Muscle layer of duodenum (tissue), 2 donors: ENCODE measurements at regions not wholly inside any gene's neighbourhood (a gene's known extent, or its start where the extent isn't known, plus 50 kb on each side); places are given as distances from the start of the nearest gene placed in this dataset.
"Not testable (repeated sequence)": the region's sequence is repeated elsewhere in the genome, so short reads cannot be mapped to it uniquely, and the experiment has no call there.

Experiments
- H3K27ac ChIP-seq: one replicate; pipeline ENCODE4 v1.7.0; 2013; ENCODE audit warnings: mild to moderate bottlenecking, low read length
- H3K27me3 ChIP-seq: one replicate; pipeline ENCODE4 v1.7.0; 2013; ENCODE audit warnings: low read depth, mild to moderate bottlenecking, control low read depth, low read length
- H3K36me3 ChIP-seq, 2 donors: one replicate each; pipeline ENCODE4 v1.7.0; 2013; ENCODE audit warnings: low read length in 2 of 2, control low read depth in 1 of 2, mild to moderate bottlenecking in 1 of 2; ENCODE audit not compliant: insufficient read depth in 2 of 2, control insufficient read depth in 1 of 2
- H3K4me1 ChIP-seq, 2 donors: one replicate each; pipeline ENCODE4 v1.7.0; 2013; ENCODE audit warnings: low read length in 2 of 2, mild to moderate bottlenecking in 2 of 2, control low read depth in 1 of 2, moderate library complexity in 1 of 2; ENCODE audit not compliant: insufficient read depth in 2 of 2, control insufficient read depth in 1 of 2
- H3K4me3 ChIP-seq, 2 donors: one replicate each; pipeline ENCODE4 v1.7.0; 2013; ENCODE audit warnings: low read length in 2 of 2, low read depth in 1 of 2, mild to moderate bottlenecking in 1 of 2
- H3K9me3 ChIP-seq, 2 donors: one replicate each; pipeline ENCODE4 v1.7.0; 2013; ENCODE audit warnings: low read length in 2 of 2, control low read depth in 1 of 2, mild to moderate bottlenecking in 1 of 2; ENCODE audit not compliant: control insufficient read depth in 1 of 2
- donor health status: healthy.

DNA sequence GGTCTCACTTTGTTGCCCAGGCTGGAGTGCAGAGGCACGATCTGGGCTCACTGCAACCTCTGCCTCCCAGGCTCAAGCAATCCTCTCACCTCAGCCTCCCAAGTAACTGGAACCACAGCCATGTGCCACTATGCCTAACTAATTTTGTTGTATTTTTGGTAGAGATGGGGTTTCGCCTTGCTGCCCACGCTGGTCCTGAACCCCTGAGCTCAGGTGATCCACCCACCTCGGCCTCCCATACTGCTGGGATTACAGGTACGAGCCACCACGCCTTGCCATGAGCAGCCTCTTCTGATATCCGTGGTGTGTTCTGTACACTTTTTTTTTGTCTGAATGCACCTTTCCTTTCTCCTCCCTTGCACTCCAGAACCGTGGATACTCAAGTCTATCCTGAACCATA, 394.4 kb downstream of the SPATA31A6 start:
- not testable (repeated sequence) for H3K9me3 ChIP-seq, H3K36me3 ChIP-seq, H3K27me3 ChIP-seq, H3K27ac ChIP-seq, H3K4me3 ChIP-seq, H3K4me1 ChIP-seq
